Left lung (tissue), 4 donors: ENCODE measurements at regions not wholly inside any gene's neighbourhood (a gene's known extent, or its start where the extent isn't known, plus 50 kb on each side); places are given as distances from the start of the nearest gene placed in this dataset.
A peak's percentile ranks its signal among the peaks of the same experiment; 100 is the strongest.

Experiments
- ATAC-seq: fragments of 200-7000 bp; cut with Tn5 transposase; one replicate; pipeline ENCODE4 v1.9.1; 2020; ENCODE audit warnings: moderate library complexity
- DNase-seq, 4 donors: peaks; one replicate each; pipeline ENCODE4 v3.0.0-alpha.2; 2013 to 2020
- H3K27ac ChIP-seq, 2 donors: fragments of 200-600 bp; sonication (generic) in 1 of 2; one replicate each; pipeline versions ENCODE4 v1.5.0 to v1.8.0; 2020 to 2021
- H3K27me3 ChIP-seq, 2 donors: fragments of 200-600 bp; sonication (generic) in 1 of 2; one replicate each; pipeline versions ENCODE4 v1.5.0 to v1.8.0; 2020 to 2021
- H3K36me3 ChIP-seq, 2 donors: fragments of 200-600 bp; sonication (generic) in 1 of 2; one replicate each; pipeline versions ENCODE4 v1.5.0 to v1.8.0; 2020 to 2021
- H3K4me1 ChIP-seq, 2 donors: fragments of 200-600 bp; one replicate each; pipeline ENCODE4 v1.8.0; 2021
- H3K4me3 ChIP-seq, 2 donors: fragments of 200-600 bp; sonication (generic) in 1 of 2; one replicate each; pipeline versions ENCODE4 v1.5.0 to v1.8.0; 2020 to 2021; ENCODE audit warnings: mild to moderate bottlenecking in 1 of 2
- H3K9me3 ChIP-seq, 2 donors: fragments of 200-600 bp; sonication (generic) in 1 of 2; one replicate each; pipeline versions ENCODE4 v1.5.0 to v1.8.0; 2020 to 2021
- CTCF ChIP-seq, 2 donors: fragments of 200-600 bp; sonication (generic) in 1 of 2; IDR thresholded peaks; one replicate each; pipeline versions ENCODE4 v1.5.0 to v1.8.0; 2021; ENCODE audit warnings: antibody characterized with exemption in 2 of 2
- intact Hi-C, 2 donors: fragments of 100-400 bp; cut with DNase I; formaldehyde crosslinking; loops; one replicate each; pipeline versions ENCODE4 v1.11.2 to v1.14.2; 2022
- donor health status: DM: no; HTN: yes; CAD: no.
- donor health status: DM: no; HTN: no; CAD: no.

GRCh38 chr5:39948341-39948740 lies 523.6 kb upstream of the DAB2 start:
- intact Hi-C loops: loop anchor here in 1 of 2 donors (5.0 kb wide), 1 partner anchor 739 kb away; no protein-coding TSS in a partner anchor
- Histone ChIP-seq H3K27me3 (no peaks in the 10 kb centered on the region), H3K9me3 (no peaks in the 10 kb centered on the region), H3K36me3 (no peaks in the 10 kb centered on the region), H3K4me3 (no peak overlapping the region), H3K27ac (peak overlapping the region in 1 of 2 donors; percentile 71), H3K4me1 (peaks cover 0 to 18% of the 10 kb centered on the region in 2 donors)
- DNase-seq (no peak), ATAC-seq (no peak)
- no peak for TF ChIP-seq CTCF (IDR thresholded peaks at IDR 0.05)

GRCh38 chr5:39947657-39948056 lies 522.9 kb upstream of the DAB2 start:
- Histone ChIP-seq H3K27me3 (no peaks in the 10 kb centered on the region), H3K36me3 (no peaks in the 10 kb centered on the region), H3K27ac (peak overlapping the region in 1 of 2 donors; percentile 71), H3K4me3 (no peak overlapping the region), H3K9me3 (no peaks in the 10 kb centered on the region), H3K4me1 (peaks cover 0 to 18% of the 10 kb centered on the region in 2 donors)
- ATAC-seq: no peak
- intact Hi-C loops: loop anchor here in 1 of 2 donors (5.0 kb wide), 1 partner anchor 740 kb away; no protein-coding TSS in a partner anchor
- no peak for DNase-seq
- no peak for TF ChIP-seq CTCF (IDR thresholded peaks at IDR 0.05)

GRCh38 chr5:39946356-39947045 lies 521.7 kb upstream of the DAB2 start:
- ATAC-seq: no peak
- peak overlapping the region in 1 of 2 donors; percentile 71 for H3K27ac ChIP-seq
- no peak overlapping the region for H3K4me3 ChIP-seq
- intact Hi-C loops: loop anchor here in 1 of 2 donors (5.0 kb wide), 1 partner anchor 741 kb away; no protein-coding TSS in a partner anchor
- no peaks in the 10 kb centered on the region for H3K36me3 ChIP-seq
- no peaks in the 10 kb centered on the region for H3K9me3 ChIP-seq
- no peak for TF ChIP-seq CTCF (IDR thresholded peaks at IDR 0.05)
- no peak for DNase-seq
- H3K4me1 ChIP-seq: peaks cover 0 to 18% of the 10 kb centered on the region in 2 donors
- no peaks in the 10 kb centered on the region for H3K27me3 ChIP-seq

- Histone ChIP-seq H3K36me3 (no peaks in the 10 kb centered on the region), H3K4me3 (no peak overlapping the region), H3K27ac (peak overlapping the region in 1 of 2 donors; percentile 71), H3K27me3 (no peaks in the 10 kb centered on the region), H3K9me3 (no peaks in the 10 kb centered on the region), H3K4me1 (peaks cover 0 to 18% of the 10 kb centered on the region in 2 donors)
- intact Hi-C loops: loop anchor here in 1 of 2 donors (5.0 kb wide), 1 partner anchor 741 kb away; no protein-coding TSS in a partner anchor
- DNase-seq (no peak), ATAC-seq (no peak)
- TF ChIP-seq CTCF (IDR thresholded peaks at IDR 0.05): no peak
These were observed 521.1 kb upstream of the DAB2 start for GRCh38 chr5:39945870-39946269.

- ATAC-seq: no peak
- Histone ChIP-seq H3K27me3 (no peaks in the 10 kb centered on the region), H3K4me3 (no peak overlapping the region), H3K27ac (no peak overlapping the region), H3K36me3 (no peaks in the 10 kb centered on the region), H3K9me3 (no peaks in the 10 kb centered on the region), H3K4me1 (peaks cover 0 to 11% of the 10 kb centered on the region in 2 donors)
- TF ChIP-seq CTCF (IDR thresholded peaks at IDR 0.05): no peak
- DNase-seq: no peak
- intact Hi-C loops: no loop called here
These were observed 519.0 kb upstream of the DAB2 start for GRCh38 chr5:39943811-39944210.
